ENCODE measurements at regions not wholly inside any gene's neighbourhood (a gene's known extent, or its start where the extent isn't known, plus 50 kb on each side); places are given as distances from the start of the nearest gene placed in this dataset.

DNA sequence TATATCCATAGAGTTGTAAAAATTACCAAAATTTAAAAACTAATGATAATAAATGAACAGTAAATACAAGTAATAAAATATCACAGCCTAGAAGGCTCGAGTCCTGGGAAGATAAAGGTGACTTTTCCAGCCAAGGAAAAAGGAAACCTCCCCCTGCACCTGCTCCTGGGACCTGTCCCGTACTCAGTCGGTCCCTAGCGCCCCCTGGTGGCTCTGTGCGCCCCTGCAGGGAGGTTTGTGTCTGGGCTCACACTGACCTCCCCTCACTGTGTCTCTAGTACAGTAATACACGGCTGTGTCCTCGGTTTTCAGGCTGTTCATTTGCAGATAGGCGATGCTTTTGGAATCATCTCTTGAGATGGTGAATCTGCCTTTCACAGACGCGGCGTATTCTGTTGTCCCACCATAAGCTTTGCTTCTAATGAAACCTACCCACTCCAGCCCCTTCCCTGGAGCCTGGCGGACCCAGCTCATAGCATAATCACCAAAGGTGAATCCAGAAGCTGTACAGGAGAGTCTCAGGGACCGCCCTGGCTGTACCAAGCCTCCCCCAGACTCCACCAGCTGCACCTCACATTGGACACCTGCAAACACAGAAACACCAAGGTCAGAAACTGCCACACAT, 1030.4 kb downstream of the TMEM121 start:
- FAIRE-seq: no peak

More for the DNA sequence above, 1030.4 kb downstream of the TMEM121 start:
- Histone ChIP-seq H2AFZ (ENCODE audit: low read depth, low read length) (no peak overlapping the region), H3K9ac (replicated peaks; ENCODE audit: extremely low read depth, insufficient read depth, low read length) (no peak overlapping the region), H3K36me3 (ENCODE audit: control insufficient read depth in 2 of 2, extremely low read depth in 1 of 2, insufficient read depth in 2 of 2, low read length in 2 of 2) (no peaks in the 10 kb centered on the region), H3K79me2 (ENCODE audit: control insufficient read depth, insufficient read depth, low read length) (no peaks in the 10 kb centered on the region), H3K27ac (ENCODE audit: insufficient read depth, low read depth, low read length) (no peak overlapping the region), H4K20me1 (replicated peaks; ENCODE audit: control insufficient read depth, extremely low read depth, insufficient read depth, low read length) (no peaks in the 10 kb centered on the region), H3K9me3 (replicated peaks; ENCODE audit: control insufficient read depth, insufficient read depth, low read length) (peaks cover 1% of the 10 kb centered on the region), H3K9me1 (replicated peaks; ENCODE audit: control insufficient read depth, extremely low read depth, insufficient read depth, low read length) (no peaks in the 10 kb centered on the region), H3K4me2 (ENCODE audit: insufficient read depth, low read length) (no peak overlapping the region), H3K4me1 (ENCODE audit: control insufficient read depth, extremely low read depth, insufficient read depth, low read length) (no peaks in the 10 kb centered on the region), H3K27me3 (ENCODE audit: control insufficient read depth in 2 of 2, insufficient read depth in 2 of 2, low read length in 2 of 2) (no peaks in the 10 kb centered on the region), H3K4me3 (replicated peaks in 1 of 3; ENCODE audit: insufficient read depth in 1 of 3, low read depth in 1 of 3, low read length in 3 of 3) (no peak overlapping the region)
- dilution Hi-C loops (cut with MboI; ENCODE audit: extremely low pct_ligation_motif_present, low sequenced_read_pairs): no loop called here
- no TSS peak for BruUV-seq (replicated peaks)
- TF ChIP-seq, protein P1, sequence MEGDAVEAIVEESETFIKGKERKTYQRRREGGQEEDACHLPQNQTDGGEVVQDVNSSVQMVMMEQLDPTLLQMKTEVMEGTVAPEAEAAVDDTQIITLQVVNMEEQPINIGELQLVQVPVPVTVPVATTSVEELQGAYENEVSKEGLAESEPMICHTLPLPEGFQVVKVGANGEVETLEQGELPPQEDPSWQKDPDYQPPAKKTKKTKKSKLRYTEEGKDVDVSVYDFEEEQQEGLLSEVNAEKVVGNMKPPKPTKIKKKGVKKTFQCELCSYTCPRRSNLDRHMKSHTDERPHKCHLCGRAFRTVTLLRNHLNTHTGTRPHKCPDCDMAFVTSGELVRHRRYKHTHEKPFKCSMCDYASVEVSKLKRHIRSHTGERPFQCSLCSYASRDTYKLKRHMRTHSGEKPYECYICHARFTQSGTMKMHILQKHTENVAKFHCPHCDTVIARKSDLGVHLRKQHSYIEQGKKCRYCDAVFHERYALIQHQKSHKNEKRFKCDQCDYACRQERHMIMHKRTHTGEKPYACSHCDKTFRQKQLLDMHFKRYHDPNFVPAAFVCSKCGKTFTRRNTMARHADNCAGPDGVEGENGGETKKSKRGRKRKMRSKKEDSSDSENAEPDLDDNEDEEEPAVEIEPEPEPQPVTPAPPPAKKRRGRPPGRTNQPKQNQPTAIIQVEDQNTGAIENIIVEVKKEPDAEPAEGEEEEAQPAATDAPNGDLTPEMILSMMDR (IDR thresholded peaks at IDR 0.05; ENCODE audit: extremely low read depth in 1 of 2, insufficient read depth in 1 of 2, low read depth in 1 of 2, low read length in 2 of 2): no peak
- no peak for TF ChIP-seq POLR2AphosphoS5 (IDR thresholded peaks at IDR 0.05; ENCODE audit: insufficient read depth, low read depth, low read length)
- TF ChIP-seq POLR2A (IDR thresholded peaks at IDR 0.05; ENCODE audit: low read depth, low read length): no peak
- TF ChIP-seq, protein P2, sequence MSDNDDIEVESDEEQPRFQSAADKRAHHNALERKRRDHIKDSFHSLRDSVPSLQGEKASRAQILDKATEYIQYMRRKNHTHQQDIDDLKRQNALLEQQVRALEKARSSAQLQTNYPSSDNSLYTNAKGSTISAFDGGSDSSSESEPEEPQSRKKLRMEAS (IDR thresholded peaks at IDR 0.05; ENCODE audit: insufficient read depth, insufficient read length): no peak
- no peak for TF ChIP-seq JUN (IDR thresholded peaks at IDR 0.05; ENCODE audit: borderline replicate concordance, insufficient read depth, insufficient read length, low read depth)
- TF ChIP-seq EZH2 (IDR thresholded peaks at IDR 0.05; ENCODE audit: borderline replicate concordance, low read depth, low read length, severe bottlenecking): no peak
- TF ChIP-seq MYC (IDR thresholded peaks at IDR 0.05; ENCODE audit: low read depth, low read length): no peak
- TF ChIP-seq GATA2 (IDR thresholded peaks at IDR 0.05; ENCODE audit: insufficient read depth, insufficient read length, low read depth, low read length): no peak
- TF ChIP-seq FOS (IDR thresholded peaks at IDR 0.05; ENCODE audit: borderline replicate concordance, insufficient read depth, low read length): no peak
- intact Hi-C loops (cut with micrococcal nuclease): no loop called here
- no peak for DNase-seq (ENCODE audit: low read depth, low spot score)
- ChIA-PET CTCF (no interaction called here), POLR2A (no interaction called here)

Measured in endothelial cell of umbilical vein (primary cell).